GM21825 (cell line): ENCODE measurements at regions not wholly inside any gene's neighbourhood (a gene's known extent, or its start where the extent isn't known, plus 50 kb on each side); places are given as distances from the start of the nearest gene placed in this dataset.
"Not testable (repeated sequence)": the region's sequence is repeated elsewhere in the genome, so short reads cannot be mapped to it uniquely, and the experiment has no call there.

ENCODE experiments used
- ATAC-seq: cut with Tn5 transposase; IDR thresholded peaks from one replicate; pipeline ENCODE4 v1.9.1; 2021; ENCODE audit warnings: mild to moderate bottlenecking, moderate library complexity; ENCODE audit not compliant: unreplicated experiment

- no peak for ATAC-seq
These were observed 370.5 kb downstream of the JRKL start for GRCh38 chr11:96760306-96760705.

- no peak for ATAC-seq
These were observed 371.0 kb downstream of the JRKL start for GRCh38 chr11:96760815-96761214.

- no peak for ATAC-seq
These were observed 371.6 kb downstream of the JRKL start for GRCh38 chr11:96761451-96761850.

GRCh38 chr11:96763244-96763643 lies 373.4 kb downstream of the JRKL start:
- no peak for ATAC-seq

GRCh38 chr11:96778272-96778671 lies 388.5 kb downstream of the JRKL start:
- ATAC-seq = no peak

- no peak for ATAC-seq
These were observed 389.2 kb downstream of the JRKL start for GRCh38 chr11:96779030-96779429.

- no peak for ATAC-seq
These were observed 391.3 kb downstream of the JRKL start for GRCh38 chr11:96781082-96781481.

- ATAC-seq = no peak
These were observed 392.8 kb downstream of the JRKL start for GRCh38 chr11:96782632-96783031.

GRCh38 chr11:96783311-96783710 lies 393.5 kb downstream of the JRKL start:
- no peak for ATAC-seq

- ATAC-seq = no peak
These were observed 395.3 kb downstream of the JRKL start for GRCh38 chr11:96785073-96785472.

- no peak for ATAC-seq
These were observed 404.3 kb downstream of the JRKL start for GRCh38 chr11:96794152-96794551.

- ATAC-seq = no peak
These were observed 408.6 kb downstream of the JRKL start for GRCh38 chr11:96798445-96798844.

- no peak for ATAC-seq
These were observed 425.4 kb downstream of the JRKL start for GRCh38 chr11:96815236-96815635.

- no peak for ATAC-seq
These were observed 427.9 kb downstream of the JRKL start for GRCh38 chr11:96817482-96818399.

GRCh38 chr11:96827164-96827563 lies 437.4 kb downstream of the JRKL start:
- ATAC-seq = no peak

- no peak for ATAC-seq
These were observed 452.0 kb downstream of the JRKL start for GRCh38 chr11:96841792-96842191.

- no peak for ATAC-seq
These were observed 452.9 kb downstream of the JRKL start for GRCh38 chr11:96842731-96843130.

- ATAC-seq = no peak
These were observed 464.6 kb downstream of the JRKL start for GRCh38 chr11:96854425-96854824.

GRCh38 chr11:96861722-96862121 lies 471.9 kb downstream of the JRKL start:
- ATAC-seq = not testable (repeated sequence)

- ATAC-seq = no peak
These were observed 473.7 kb downstream of the JRKL start for GRCh38 chr11:96863520-96863919.

GRCh38 chr11:96865020-96865419 lies 475.2 kb downstream of the JRKL start:
- ATAC-seq = no peak

GRCh38 chr11:96869207-96869606 lies 479.4 kb downstream of the JRKL start:
- no peak for ATAC-seq

- ATAC-seq = no peak
These were observed 485.9 kb downstream of the JRKL start for GRCh38 chr11:96875712-96876111.
